GM23248 (cell line): ENCODE measurements at regions not wholly inside any gene's neighbourhood (a gene's known extent, or its start where the extent isn't known, plus 50 kb on each side); places are given as distances from the start of the nearest gene placed in this dataset.

ENCODE experiments used
- EZH2 ChIP-seq: fragments of 200-600 bp; sonication (generic); IDR thresholded peaks from 2 replicates; pipeline ENCODE4 v1.6.1; 2018; ENCODE audit warnings: antibody characterized with exemption, mild to moderate bottlenecking; ENCODE audit not compliant: insufficient read depth, poor library complexity, severe bottlenecking
- EZH2phosphoT487 ChIP-seq: fragments of 200-600 bp; sonication (generic); IDR thresholded peaks from 2 replicates; pipeline ENCODE4 v1.6.1; 2018; ENCODE audit warnings: antibody characterized with exemption, moderate library complexity, mild to moderate bottlenecking, low read depth; ENCODE audit not compliant: insufficient read depth

GRCh38 chr4:24321616-24322015 lies 262.7 kb downstream of the DHX15 start:
- TF ChIP-seq EZH2 (no peak), EZH2phosphoT487 (no peak)
